ENCODE measurements at regions not wholly inside any gene's neighbourhood (a gene's known extent, or its start where the extent isn't known, plus 50 kb on each side); places are given as distances from the start of the nearest gene placed in this dataset.

DNA sequence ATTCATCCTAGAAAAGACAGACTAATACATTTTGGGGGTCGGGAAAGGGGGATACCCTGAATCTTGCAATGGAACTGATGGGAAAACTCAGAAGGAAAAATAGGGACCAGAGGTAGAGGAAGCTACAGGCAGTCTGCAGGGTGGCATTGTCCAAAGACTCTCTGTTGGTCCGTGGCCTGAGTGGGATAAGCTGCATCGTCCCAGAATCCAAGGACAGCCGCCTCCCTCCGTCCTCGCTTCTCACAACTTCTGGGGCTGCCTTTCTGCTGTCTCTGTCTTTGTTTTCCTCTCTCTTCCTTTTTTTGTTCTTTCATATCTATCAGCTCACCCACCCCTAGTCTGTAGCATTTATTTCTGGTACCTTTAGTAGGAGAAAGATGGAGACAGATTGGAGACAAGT lies 1052.6 kb upstream of the RBFOX1 start:
- Histone ChIP-seq H3K4me3 (ENCODE audit: low read depth in 1 of 2, low read length in 1 of 2) (no peak overlapping the region), H3K27ac (no peak overlapping the region), H3K27me3 (no peaks in the 10 kb centered on the region), H3K36me3 (no peaks in the 10 kb centered on the region), H3K4me1 (ENCODE audit: control insufficient read depth in 1 of 2, insufficient read depth in 1 of 2, low read depth in 1 of 2, low read length in 1 of 2) (no peaks in the 10 kb centered on the region), H3K9me3 (no peaks in the 10 kb centered on the region)
- TF ChIP-seq, protein P1, sequence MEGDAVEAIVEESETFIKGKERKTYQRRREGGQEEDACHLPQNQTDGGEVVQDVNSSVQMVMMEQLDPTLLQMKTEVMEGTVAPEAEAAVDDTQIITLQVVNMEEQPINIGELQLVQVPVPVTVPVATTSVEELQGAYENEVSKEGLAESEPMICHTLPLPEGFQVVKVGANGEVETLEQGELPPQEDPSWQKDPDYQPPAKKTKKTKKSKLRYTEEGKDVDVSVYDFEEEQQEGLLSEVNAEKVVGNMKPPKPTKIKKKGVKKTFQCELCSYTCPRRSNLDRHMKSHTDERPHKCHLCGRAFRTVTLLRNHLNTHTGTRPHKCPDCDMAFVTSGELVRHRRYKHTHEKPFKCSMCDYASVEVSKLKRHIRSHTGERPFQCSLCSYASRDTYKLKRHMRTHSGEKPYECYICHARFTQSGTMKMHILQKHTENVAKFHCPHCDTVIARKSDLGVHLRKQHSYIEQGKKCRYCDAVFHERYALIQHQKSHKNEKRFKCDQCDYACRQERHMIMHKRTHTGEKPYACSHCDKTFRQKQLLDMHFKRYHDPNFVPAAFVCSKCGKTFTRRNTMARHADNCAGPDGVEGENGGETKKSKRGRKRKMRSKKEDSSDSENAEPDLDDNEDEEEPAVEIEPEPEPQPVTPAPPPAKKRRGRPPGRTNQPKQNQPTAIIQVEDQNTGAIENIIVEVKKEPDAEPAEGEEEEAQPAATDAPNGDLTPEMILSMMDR (IDR thresholded peaks at IDR 0.05): no peak

DNA sequence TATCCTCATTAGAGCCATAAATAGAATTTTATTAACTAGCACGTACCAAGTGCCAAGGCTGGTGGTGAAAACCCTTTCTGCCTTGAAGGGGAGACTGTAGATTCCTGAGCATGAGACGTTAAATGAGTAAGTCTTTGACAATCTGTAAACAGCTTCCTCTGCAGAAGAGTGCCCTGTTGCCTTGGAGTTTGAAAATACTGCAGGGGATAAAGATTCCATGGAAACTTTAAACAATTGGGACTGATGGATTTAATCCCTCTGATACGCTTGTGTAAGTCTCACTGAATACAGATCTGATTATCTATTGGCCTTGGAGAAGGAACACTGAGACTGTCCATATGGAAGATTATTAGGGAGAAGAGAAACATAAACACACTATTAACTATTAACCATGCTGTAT lies 1053.4 kb upstream of the RBFOX1 start:
- TF ChIP-seq, protein P1 (IDR thresholded peaks at IDR 0.05): no peak
- no peaks in the 10 kb centered on the region for H3K4me1 ChIP-seq (ENCODE audit: control insufficient read depth in 1 of 2, insufficient read depth in 1 of 2, low read depth in 1 of 2, low read length in 1 of 2)
- no peak overlapping the region for H3K27ac ChIP-seq
- no peak overlapping the region for H3K4me3 ChIP-seq (ENCODE audit: low read depth in 1 of 2, low read length in 1 of 2)
- H3K27me3 ChIP-seq: no peaks in the 10 kb centered on the region
- no peaks in the 10 kb centered on the region for H3K9me3 ChIP-seq
- no peaks in the 10 kb centered on the region for H3K36me3 ChIP-seq

DNA sequence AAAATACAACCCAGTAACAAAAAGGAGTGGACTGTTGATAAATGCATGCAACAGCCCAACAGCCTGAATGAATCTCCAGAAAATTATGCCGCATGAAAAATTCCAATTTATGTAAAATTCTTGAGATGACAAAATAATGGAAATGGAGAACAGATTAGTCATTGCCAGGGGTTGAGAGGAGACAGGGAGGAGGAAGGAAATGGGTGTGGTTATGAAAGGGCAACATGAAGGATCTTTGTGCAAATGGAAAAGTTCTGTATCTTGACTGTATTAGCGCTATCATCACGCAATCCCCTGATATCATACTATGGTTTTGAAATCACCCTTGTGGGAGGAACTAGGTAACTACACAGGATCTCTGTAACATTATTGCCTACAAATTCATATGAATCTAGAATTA lies 1058.3 kb upstream of the RBFOX1 start:
- H3K27ac ChIP-seq: no peak overlapping the region
- no peaks in the 10 kb centered on the region for H3K9me3 ChIP-seq
- H3K4me1 ChIP-seq (ENCODE audit: control insufficient read depth in 1 of 2, insufficient read depth in 1 of 2, low read depth in 1 of 2, low read length in 1 of 2): no peaks in the 10 kb centered on the region
- H3K27me3 ChIP-seq: no peaks in the 10 kb centered on the region
- H3K36me3 ChIP-seq: no peaks in the 10 kb centered on the region
- no peak overlapping the region for H3K4me3 ChIP-seq (ENCODE audit: low read depth in 1 of 2, low read length in 1 of 2)
- TF ChIP-seq, protein P1 (IDR thresholded peaks at IDR 0.05): no peak

DNA sequence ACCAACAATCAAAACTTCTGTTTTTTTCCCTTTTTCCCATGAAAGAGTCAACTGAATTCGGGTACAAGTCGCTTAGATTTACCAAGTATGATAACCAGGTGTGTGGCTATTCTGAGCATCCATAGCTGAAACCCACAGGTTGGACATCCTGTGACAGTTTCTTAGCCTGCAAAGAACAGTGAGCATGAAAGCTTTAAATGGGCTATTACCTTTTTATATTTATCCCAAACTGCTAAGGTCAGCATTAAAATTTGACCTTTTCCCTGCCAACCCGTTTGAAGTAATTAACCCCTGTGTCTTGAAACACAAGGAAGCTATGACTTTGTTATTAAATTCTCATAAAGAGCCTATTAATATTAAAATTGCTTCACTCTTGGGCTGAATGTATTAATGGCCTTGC lies 1065.0 kb upstream of the RBFOX1 start:
- Histone ChIP-seq H3K36me3 (no peaks in the 10 kb centered on the region), H3K27ac (no peak overlapping the region), H3K9me3 (no peaks in the 10 kb centered on the region), H3K4me3 (ENCODE audit: low read depth in 1 of 2, low read length in 1 of 2) (no peak overlapping the region), H3K27me3 (no peaks in the 10 kb centered on the region), H3K4me1 (ENCODE audit: control insufficient read depth in 1 of 2, insufficient read depth in 1 of 2, low read depth in 1 of 2, low read length in 1 of 2) (no peaks in the 10 kb centered on the region)
- TF ChIP-seq, protein P1 (IDR thresholded peaks at IDR 0.05): no peak

DNA sequence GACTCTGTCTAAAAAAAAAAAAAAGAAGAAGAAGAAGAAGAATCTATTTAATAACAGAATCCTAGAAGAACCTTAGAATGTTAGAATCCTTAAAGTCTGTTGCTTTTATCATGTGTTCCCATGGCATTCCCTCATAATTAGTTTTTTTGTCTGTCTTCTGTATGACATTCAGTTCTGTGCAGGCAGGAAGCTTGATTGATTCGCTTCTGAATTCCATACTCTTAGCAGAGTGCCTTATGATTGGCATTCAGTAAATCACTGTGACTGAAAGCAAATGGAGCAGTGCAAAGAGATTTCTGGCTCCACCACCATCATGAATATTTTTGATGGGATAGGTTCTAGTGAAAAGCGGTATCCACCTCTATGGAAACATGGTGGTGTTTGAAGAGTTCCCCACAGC lies 1065.9 kb upstream of the RBFOX1 start:
- no peaks in the 10 kb centered on the region for H3K36me3 ChIP-seq
- H3K9me3 ChIP-seq: no peaks in the 10 kb centered on the region
- H3K27me3 ChIP-seq: no peaks in the 10 kb centered on the region
- TF ChIP-seq, protein P1 (IDR thresholded peaks at IDR 0.05): no peak
- H3K27ac ChIP-seq: no peak overlapping the region
- no peaks in the 10 kb centered on the region for H3K4me1 ChIP-seq (ENCODE audit: control insufficient read depth in 1 of 2, insufficient read depth in 1 of 2, low read depth in 1 of 2, low read length in 1 of 2)
- H3K4me3 ChIP-seq (ENCODE audit: low read depth in 1 of 2, low read length in 1 of 2): no peak overlapping the region

DNA sequence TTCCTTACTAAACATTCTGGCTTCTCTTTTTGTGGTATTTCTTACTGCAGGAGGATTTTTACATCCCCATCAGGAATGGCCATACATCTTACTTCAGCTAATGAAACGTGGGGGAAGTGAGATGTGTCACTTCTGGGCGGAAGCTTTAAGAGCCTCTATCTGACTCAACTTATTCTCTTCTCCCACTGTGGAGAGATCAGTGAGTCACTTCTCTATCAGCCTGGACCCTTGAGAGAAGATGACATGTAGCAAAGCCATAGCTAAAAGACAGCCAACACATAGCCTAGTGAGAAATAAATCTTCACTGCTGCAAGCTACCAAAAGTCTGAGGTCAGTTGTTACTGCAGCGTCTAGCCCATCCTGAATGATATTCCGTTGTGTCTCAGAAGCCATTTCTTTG lies 1066.7 kb upstream of the RBFOX1 start:
- H3K36me3 ChIP-seq: no peaks in the 10 kb centered on the region
- H3K27me3 ChIP-seq: no peaks in the 10 kb centered on the region
- H3K9me3 ChIP-seq: no peaks in the 10 kb centered on the region
- TF ChIP-seq, protein P1 (IDR thresholded peaks at IDR 0.05): no peak
- H3K4me3 ChIP-seq (ENCODE audit: low read depth in 1 of 2, low read length in 1 of 2): no peak overlapping the region
- no peak overlapping the region for H3K27ac ChIP-seq
- no peaks in the 10 kb centered on the region for H3K4me1 ChIP-seq (ENCODE audit: control insufficient read depth in 1 of 2, insufficient read depth in 1 of 2, low read depth in 1 of 2, low read length in 1 of 2)

Measured in neutrophil (primary cell).